HG03095 (cell line): ENCODE measurements at regions not wholly inside any gene's neighbourhood (a gene's known extent, or its start where the extent isn't known, plus 50 kb on each side); places are given as distances from the start of the nearest gene placed in this dataset.
"Not testable (repeated sequence)": the region's sequence is repeated elsewhere in the genome, so short reads cannot be mapped to it uniquely, and the experiment has no call there.

Experiments
- ATAC-seq: cut with Tn5 transposase; IDR thresholded peaks from one replicate; pipeline ENCODE4 v1.9.1; 2021; ENCODE audit warnings: moderate library complexity; ENCODE audit not compliant: unreplicated experiment

DNA sequence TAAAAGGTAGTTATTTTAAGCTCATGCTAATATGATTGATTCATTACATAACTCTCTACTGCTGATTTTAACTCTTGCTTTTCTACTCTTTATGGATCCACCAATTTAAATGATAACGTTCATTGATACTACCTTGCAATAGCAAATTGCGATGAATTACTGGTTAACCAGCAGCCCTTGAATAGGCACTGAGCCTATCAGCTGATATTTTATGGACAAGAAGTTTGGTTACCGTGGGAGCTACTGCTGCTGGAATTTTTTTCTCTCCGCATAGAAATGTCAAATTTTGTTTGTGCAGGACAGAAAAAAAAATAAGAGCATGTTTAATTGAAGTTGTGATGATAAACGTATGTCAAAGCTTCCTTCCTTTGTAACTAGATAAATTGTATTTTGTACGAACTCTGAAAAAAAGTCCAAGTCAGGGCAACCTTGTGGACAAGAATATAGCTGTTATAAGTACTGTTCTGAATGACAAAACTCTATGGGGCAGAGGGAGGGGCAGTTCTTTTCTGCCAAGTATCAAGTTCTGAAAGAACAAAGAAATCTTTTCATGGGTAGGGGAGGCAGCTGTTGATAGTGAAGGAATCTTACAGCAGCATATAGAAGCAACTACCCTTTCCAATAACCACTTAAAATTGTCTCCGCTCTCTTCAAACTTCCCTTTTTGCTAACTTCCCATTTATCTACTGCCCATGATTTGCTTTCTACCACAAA, 434.9 kb upstream of the PABPC4L start:
- ATAC-seq, result no peak

DNA sequence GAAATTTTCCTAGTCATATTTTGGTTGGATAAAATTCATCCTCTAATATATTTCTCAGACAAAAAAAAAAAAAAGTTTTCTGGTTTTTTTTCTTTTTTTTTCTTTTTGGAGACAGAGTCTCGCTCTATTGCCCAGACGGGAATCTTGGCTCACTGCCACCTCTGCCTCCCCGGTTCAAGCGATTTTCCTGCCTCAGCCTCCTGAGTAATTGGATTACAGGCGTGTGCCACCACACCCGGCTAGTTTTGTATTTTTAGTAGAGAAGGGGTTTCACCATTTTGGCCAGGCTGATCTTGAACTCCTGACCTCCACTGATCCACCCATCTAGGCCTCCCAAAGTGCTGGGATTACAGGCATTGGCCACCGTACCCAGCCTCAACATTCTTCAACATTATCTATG, 432.7 kb upstream of the PABPC4L start:
- ATAC-seq, result no peak

DNA sequence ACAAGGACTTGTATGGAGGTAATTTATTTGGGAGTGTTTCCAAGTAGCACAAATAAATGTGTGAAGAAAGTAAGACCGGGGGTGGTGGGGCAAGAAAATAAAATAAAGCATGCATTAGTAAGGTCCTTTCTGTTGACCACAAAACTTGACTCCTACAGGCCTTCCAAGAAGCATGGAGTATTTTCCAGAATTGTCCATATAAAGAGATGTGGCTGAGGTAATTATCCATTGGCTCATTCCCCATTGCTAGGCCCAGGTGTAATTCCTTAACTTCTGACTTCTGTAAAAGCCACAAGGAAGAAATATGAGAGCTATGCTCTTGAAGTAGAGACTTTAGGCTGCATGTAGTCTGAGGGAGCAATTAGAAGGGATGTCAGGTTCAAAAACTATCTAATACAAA, 430.5 kb upstream of the PABPC4L start:
- no peak for ATAC-seq

DNA sequence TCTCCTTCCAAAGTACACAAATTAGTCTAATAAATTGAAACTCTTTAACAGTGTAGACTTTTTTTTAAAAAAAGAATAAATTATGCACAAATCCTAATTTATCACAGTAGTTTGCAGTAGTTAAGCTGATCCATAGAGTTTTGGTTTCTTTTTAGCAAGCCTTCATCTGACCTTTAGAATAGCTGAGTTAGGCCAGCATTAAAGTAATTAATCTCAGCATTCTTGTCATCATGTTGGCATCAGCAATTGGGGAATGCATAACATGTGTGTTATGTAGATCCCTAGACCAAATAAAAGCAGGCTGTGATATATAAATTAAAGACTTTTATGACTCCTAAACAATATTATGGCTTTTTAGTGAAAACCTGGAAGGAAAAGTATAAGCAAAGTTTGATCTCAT, 426.5 kb upstream of the PABPC4L start:
- ATAC-seq, result no peak

DNA sequence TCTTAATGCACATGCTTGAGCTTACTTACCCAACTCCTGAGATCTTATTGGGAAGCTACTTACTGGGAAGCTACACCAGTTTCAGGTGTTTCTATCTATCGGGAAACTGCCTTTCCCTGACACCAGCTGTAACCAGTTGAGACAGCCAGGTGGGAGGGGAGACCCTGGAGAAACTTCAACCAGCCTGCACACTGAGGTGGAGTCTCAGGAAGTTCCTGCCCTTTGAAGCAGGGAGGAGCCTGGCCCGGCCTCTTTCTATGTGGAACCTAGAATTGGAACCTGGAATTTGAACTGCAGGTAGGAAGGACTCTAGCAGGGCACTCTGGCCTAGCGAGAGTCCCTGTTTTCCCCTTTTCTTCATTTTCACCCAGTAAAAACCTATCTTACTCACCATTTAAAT, 425.8 kb upstream of the PABPC4L start:
- ATAC-seq, result no peak

DNA sequence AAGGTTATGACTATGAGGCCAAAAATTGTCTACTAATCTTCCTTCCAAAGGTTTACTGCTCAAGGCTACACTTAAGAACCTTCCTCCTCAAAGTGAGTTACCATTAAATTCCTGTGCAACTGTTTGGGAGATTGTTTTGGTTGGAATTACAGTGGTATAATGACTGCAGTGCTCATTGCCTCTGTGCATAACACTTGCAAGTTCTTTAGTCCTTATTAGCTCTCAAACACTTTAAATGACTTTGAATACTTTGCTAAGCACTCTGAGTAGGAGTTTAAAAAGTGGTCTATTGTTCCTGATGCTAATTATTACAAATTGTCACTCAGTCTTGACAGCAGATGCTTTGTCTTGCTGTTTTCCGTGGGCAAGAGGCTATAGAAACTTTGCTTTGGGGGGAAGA, 422.8 kb upstream of the PABPC4L start:
- ATAC-seq, result no peak

DNA sequence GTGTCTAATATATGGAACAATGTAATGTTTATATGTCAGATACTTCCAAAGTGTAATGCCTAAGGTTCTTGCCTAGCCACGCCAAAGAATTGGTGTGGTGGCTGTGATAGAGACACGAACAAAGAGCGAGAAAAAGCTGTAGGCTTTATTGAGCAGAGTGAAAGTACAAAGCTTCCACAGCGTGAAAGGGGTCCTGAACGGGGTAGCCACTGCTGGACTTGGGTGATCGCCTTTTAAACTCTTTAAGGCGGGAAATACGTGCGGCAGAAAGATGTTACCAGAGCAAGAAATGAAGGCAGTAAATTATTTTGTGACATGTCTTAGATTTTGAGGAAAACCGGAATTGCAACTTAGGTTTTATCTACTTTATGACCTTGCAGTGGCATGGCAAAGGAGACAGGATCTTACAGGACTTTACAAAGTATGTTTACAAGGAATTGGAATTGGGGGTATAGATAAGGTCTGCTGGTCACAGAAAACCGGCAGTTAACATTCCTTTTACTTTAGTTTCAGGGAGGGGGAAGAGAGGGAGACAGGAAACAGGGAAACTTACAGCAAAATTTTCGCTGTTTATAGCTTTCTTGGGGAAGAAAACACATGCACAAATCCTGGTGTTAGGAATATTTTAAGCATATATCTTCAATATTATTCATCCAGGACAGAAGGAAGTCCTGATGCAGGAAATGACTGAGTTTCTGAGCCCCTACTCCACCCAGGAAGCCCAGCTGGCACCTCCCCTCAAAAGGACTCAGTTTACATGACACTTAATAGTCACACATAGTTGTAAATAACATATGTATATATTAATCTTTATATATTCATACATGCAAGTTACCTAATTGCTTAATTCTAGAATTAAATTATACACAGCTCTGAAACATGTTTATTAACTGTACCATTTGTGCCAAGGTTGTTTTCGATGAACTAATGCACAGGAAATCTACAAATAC, 421.3 kb upstream of the PABPC4L start:
- not testable (repeated sequence) for ATAC-seq

DNA sequence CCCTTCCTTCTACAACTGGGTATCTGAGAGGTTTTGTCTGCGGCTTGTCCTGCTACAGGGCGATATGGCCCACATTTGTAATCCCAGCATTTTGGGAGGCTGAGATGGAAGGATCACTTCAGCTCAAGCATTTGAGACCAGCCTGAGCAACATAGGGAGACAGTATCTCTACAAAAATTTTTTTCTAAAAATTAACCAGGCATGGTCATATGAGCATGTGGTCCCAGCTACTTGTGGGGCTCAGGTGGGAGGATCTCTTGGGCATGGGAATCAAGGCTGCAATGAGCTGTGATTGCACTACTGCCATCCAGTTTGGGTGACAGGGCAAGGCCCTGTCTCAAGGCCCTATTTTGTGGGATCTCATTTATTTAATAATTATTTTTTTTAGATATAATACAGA, 420.6 kb upstream of the PABPC4L start:
- no peak for ATAC-seq

DNA sequence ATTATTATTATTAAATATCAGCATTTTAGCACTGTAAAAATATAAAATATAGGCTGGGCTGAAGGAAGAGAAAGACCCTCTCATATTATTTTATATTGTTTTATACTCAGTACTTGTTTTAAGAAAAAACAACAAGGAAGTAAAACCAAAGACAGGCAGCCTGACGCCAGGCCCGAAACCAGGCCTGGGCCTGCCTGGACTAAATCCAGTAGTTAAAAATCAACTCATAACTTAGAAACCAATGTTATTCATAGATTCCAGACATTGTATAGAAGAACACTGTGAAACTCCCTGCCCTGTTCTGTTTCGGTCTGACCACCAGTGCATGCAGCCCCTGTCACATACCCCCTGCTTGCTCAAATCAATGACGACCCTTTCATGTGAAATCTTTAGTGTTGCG, 420.1 kb upstream of the PABPC4L start:
- ATAC-seq, result not testable (repeated sequence)

DNA sequence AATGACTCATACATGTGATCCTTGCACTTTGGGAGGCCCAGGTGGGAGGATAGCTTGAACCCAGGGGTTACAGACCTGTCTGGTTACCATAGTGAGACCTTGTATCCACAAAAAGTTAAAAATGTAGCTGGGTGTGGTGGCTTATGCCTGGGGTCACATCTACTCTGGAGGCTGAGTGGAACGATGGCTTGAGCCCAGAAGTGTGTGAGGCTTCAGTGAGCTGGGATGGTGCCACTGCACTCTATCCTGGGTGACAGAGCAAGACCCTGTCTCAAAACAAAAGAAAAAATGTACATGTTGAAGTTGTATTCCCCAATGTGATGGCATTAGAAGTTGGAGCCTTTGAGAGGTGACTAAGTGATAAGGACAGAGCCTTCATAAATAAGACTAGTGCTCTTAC, 409.4 kb upstream of the PABPC4L start:
- no peak for ATAC-seq

DNA sequence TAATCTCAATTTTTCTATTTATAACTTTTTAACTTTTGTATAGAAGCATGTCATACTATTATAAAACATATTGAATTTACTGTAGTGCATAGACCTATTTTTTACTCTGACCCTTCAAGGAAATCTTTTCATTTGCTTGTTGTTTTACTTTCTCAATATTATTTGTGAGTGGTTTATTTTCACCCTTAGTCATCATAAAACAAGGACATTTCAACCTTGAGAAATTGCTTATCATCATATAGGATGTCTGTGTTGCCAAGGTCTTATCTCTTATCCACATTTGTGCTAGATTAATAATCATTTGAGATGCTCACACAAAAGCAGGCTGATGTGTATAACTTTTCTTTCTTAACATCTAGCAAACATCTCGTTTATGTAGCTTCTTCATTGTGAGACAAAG, 408.6 kb upstream of the PABPC4L start:
- ATAC-seq, result no peak

DNA sequence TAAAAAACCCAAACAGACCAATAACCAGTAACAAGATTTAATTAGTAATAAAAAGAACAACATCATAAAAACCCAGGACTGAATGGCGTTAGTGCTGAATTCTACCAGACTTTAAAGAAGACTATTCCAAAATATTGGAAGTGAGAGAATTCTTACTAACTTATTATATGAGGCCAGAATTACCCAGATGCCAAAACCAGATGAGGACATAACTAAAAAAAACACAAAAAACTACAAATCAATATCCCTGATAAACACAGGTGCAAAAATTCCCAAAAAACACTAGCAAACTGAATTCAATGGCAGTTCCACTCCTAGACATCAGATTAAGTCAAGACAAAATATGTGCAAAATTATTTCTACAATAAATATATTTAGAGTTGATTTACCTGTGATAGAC, 400.1 kb upstream of the PABPC4L start:
- ATAC-seq, result no peak

DNA sequence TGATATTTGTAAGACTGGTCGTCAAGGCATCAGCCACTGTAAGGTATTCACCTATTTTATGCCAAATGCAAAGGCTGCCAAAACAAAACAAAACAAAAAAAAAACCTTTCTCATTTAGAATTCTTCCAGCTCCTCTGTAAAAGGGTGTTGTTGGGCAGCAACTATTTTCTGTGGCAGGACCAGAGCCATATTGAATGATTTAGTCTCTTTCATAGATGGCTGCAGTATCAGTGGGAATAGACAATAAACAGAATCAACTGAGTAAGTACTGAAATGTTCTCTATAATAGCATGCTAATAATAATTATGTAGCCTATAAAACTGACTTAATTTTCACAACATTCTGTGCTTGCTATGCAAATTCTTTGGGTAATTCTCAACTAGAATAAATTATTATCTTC, 389.7 kb upstream of the PABPC4L start:
- ATAC-seq, result no peak

DNA sequence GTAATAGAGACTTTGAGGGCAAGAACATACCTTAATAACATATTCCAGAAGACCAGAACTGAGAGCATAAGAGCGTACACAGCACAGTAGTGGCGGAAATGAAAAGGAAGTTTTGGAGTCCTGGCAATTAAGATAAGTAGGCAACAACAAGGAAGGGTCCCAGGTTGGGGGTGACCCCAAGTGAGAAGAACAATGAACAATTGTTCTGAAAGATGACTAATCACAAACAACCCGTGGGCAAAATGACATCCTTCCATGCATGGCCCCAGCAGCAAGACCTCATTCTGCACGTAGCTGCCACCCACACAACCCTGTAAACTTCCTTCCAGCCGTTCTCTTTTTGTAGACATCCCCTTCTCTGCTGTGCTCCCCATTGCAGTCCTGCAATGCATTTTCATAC, 384.4 kb upstream of the PABPC4L start:
- ATAC-seq, result no peak

DNA sequence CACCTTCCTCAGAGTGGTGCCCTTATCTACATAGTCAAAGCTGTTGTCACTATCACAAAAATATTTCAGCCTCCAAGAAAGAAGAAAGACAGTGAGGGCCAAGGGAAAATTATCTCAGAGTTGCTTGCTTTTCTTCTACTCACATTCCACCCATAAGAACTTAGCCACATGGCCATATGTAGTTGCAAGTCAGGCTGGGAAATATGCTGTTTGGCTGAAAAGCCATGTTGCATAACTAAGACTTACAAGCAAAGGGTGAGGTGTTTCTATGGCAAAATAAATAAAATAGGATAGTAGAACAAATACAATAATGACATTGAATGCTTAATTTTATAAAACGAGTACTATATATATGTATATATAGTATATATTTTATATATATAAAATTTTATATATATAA, 365.9 kb upstream of the PABPC4L start:
- no peak for ATAC-seq

DNA sequence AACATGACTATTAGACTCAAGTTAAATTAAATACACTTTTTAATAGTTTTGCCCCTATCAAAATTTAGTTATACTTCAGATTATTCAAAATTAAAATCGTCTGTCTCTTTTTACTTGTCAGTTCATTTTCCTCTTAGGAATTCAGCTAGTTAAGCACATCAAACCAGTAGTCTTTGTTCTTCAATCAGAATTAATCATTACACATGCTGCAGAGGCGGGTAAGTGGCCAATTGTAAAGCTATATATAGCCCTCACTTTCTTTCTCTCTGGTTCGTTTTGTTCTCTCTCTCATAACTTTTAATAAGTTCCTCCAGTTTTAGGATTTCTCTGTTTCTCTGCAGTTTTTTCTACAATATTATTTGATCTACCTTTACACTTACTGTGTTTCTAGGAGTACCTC, 359.1 kb upstream of the PABPC4L start:
- no peak for ATAC-seq

DNA sequence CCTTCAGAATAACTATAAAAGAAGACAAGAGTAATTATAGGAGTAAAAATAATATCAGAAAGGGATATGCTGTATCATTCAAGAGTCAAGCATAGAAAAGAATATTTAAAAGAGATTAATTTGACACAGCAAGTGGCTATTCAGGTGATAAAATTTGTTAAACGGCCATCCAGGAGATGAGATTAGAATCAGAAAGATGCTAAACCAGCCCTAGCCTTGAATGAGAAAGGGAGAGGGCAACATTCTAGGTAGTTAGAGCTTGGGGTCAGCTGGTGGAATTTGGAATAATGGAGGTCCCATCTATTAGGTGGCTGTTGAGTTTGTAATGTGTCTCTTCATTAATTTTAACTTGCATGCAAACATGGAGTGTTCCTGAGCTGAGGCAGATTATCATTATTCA, 350.5 kb upstream of the PABPC4L start:
- ATAC-seq, result no peak

DNA sequence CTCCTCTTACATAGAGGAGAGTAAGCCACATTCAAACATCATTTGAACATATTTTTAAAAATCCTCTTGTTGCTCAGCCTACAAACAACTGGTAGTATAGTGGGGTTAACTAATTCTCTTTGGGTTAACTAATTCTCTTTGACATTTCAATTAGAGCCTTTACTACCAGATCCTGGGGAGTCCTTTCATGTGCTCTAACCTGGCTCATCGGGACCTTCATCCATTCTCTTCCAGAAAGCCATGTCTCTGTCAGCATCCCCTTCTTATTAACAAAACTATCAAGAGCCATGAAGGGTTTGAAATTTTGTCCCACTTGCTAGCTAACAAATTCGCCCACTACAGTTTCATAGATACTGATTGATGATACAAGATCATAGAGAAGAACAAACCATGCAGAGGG, 349.8 kb upstream of the PABPC4L start:
- no peak for ATAC-seq

DNA sequence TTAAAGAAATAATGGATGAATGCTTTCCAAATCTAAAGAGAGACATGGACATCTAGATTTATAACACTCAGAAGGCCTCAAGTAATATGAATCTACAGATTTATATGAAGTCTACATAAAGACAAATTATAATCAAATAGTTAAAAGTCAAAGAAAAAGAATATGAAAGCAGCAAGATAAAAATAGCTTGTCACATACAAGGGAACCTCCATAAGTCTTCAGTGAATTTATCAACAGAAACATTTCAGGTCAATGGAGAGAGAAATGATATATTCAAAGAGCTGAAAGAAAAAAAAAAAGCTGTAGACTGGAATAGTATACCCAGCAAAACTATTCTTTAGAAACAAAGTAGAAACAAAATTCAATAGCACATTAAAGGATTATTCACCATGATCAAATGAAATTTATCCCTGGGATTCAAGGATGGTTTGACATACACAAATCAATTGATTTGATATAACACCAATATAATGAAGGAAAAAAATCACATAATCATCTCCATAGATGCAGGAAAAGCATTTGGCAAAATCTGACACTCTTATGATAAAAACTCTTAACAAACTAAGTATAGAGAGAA, 346.6 kb upstream of the PABPC4L start:
- no peak for ATAC-seq

DNA sequence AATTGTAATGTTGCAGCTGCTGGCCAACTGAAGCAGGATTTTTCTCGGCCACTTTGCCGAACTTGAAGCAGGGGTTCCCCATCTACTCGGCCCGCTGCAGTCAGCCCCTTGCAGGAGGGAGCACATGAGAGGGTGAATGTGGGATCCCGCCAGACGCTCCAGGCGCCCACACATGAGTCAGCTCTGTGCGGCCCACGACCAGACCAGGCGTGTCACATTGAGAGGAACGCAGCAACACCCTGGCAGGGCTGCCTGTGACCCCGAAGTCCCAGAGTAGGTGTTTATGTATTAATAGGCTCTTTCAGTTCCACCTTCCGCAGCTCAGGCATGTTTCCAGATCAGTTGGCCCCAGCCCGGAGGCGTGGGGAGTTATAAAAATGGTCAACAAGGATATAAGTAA, 344.7 kb upstream of the PABPC4L start:
- no peak for ATAC-seq

DNA sequence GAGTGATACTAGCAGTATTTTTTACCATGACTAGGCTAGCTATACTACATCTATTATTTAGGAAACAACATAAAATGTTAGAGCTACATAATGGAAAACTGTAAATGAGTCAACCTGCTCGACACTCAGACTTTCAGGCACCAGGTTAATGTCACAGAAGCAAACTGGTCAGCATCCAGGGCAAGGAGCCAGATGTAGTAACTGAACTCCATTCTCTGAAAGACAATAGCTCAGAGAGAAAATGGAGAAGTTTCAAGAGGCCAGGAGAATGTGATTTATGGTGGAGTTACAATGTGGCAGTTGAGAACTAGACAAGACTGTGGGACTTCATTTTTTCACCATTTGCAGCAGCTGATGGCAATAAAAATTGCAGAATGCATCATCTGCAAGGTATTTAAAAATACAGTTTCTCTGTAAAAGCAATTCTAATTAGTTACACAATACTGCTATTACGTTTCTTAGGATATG, 342.7 kb upstream of the PABPC4L start:
- no peak for ATAC-seq

DNA sequence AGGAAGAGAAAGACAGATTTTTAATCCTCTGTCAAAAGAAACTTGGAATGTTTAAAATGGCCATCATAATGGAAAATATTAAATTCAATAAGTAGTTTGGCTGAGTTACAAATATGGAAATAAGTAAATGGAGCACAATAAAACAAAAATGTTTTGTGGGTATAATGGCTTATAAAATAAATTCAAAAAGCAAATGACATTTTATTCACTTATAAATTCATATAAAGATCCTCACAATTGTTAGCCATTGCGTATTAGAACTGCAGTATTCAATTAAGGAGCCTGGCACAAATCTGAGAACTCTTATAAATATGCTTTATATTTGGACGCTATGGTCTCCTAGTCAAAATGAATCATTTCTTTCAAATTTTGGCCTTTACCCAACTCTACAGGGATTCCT, 339.0 kb upstream of the PABPC4L start:
- ATAC-seq, result no peak
